ENCODE measurements at regions not wholly inside any gene's neighbourhood (a gene's known extent, or its start where the extent isn't known, plus 50 kb on each side); places are given as distances from the start of the nearest gene placed in this dataset.

- no peaks in the 10 kb centered on the region for H3K4me1 Mint-ChIP-seq
- ChIA-PET CTCF (ENCODE audit: partially characterized antibody) (no interaction called here), POLR2A (ENCODE audit: partially characterized antibody) (no interaction called here)
- H3K4me3 ChIP-seq (ENCODE audit: low read length in 2 of 2) = no peak overlapping the region
- intact Hi-C loops (cut with micrococcal nuclease) = no loop called here
- H3K27me3 Mint-ChIP-seq = peaks cover 3 to 9% of the 10 kb centered on the region in 2 donors
- no peak overlapping the region for H3K27ac Mint-ChIP-seq
- no peaks in the 10 kb centered on the region for H3K9me3 ChIP-seq (ENCODE audit: control insufficient read depth in 1 of 2, low read length in 2 of 2)
- no peaks in the 10 kb centered on the region for H3K36me3 Mint-ChIP-seq
- no peaks in the 10 kb centered on the region for H3K36me3 ChIP-seq (ENCODE audit: insufficient read depth, low read length)
- H3K4me3 Mint-ChIP-seq = no peak overlapping the region
- DNase-seq = no peak
- H3K4me1 ChIP-seq (ENCODE audit: insufficient read depth, low read length) = no peaks in the 10 kb centered on the region
- H3K27ac ChIP-seq (ENCODE audit: low read depth, low read length) = no peak overlapping the region
- peaks cover 0 to 2% (median 0%) of the 10 kb centered on the region in 8 donors for H3K9me3 Mint-ChIP-seq
- H3K27me3 ChIP-seq (ENCODE audit: insufficient read depth, low read length) = no peaks in the 10 kb centered on the region
Observed at GRCh38 chr10:89153971-89154370, 53.1 kb downstream of the CH25H start.

GRCh38 chr10:89153116-89153515 lies 54.0 kb downstream of the CH25H start:
- Histone ChIP-seq H3K4me3 (ENCODE audit: low read length in 2 of 2) (no peak overlapping the region), H3K36me3 (ENCODE audit: insufficient read depth, low read length) (no peaks in the 10 kb centered on the region), H3K4me1 (ENCODE audit: insufficient read depth, low read length) (no peaks in the 10 kb centered on the region), H3K27ac (ENCODE audit: low read depth, low read length) (no peak overlapping the region), H3K27me3 (ENCODE audit: insufficient read depth, low read length) (no peaks in the 10 kb centered on the region), H3K9me3 (ENCODE audit: control insufficient read depth in 1 of 2, low read length in 2 of 2) (no peaks in the 10 kb centered on the region)
- Mint-ChIP-seq H3K9me3 (peaks cover 0 to 2% (median 0%) of the 10 kb centered on the region in 8 donors), H3K27me3 (peaks cover 3 to 12% of the 10 kb centered on the region in 2 donors), H3K4me1 (no peaks in the 10 kb centered on the region), H3K4me3 (no peak overlapping the region), H3K36me3 (no peaks in the 10 kb centered on the region), H3K27ac (no peak overlapping the region)
- no peak for DNase-seq
- CTCF ChIA-PET (ENCODE audit: partially characterized antibody) = no interaction called here
- POLR2A ChIA-PET (ENCODE audit: partially characterized antibody) = no interaction called here
- intact Hi-C loops (cut with micrococcal nuclease) = no loop called here

GRCh38 chr10:89151857-89152256 lies 55.3 kb downstream of the CH25H start:
- CTCF ChIA-PET (ENCODE audit: partially characterized antibody) = no interaction called here
- H3K9me3 Mint-ChIP-seq = peaks cover 0 to 2% (median 0%) of the 10 kb centered on the region in 8 donors
- H3K27me3 ChIP-seq (ENCODE audit: insufficient read depth, low read length) = no peaks in the 10 kb centered on the region
- H3K27me3 Mint-ChIP-seq = peaks cover 3 to 10% of the 10 kb centered on the region in 2 donors
- POLR2A ChIA-PET (ENCODE audit: partially characterized antibody) = no interaction called here
- no peak overlapping the region for H3K4me3 Mint-ChIP-seq
- intact Hi-C loops (cut with micrococcal nuclease) = no loop called here
- no peaks in the 10 kb centered on the region for H3K36me3 Mint-ChIP-seq
- no peak overlapping the region for H3K4me3 ChIP-seq (ENCODE audit: low read length in 2 of 2)
- no peak for DNase-seq
- H3K27ac Mint-ChIP-seq = no peak overlapping the region
- H3K4me1 ChIP-seq (ENCODE audit: insufficient read depth, low read length) = no peaks in the 10 kb centered on the region
- H3K4me1 Mint-ChIP-seq = no peaks in the 10 kb centered on the region
- no peaks in the 10 kb centered on the region for H3K9me3 ChIP-seq (ENCODE audit: control insufficient read depth in 1 of 2, low read length in 2 of 2)
- no peaks in the 10 kb centered on the region for H3K36me3 ChIP-seq (ENCODE audit: insufficient read depth, low read length)
- no peak overlapping the region for H3K27ac ChIP-seq (ENCODE audit: low read depth, low read length)

- peaks cover 4 to 7% (median 5%) of the 10 kb centered on the region in 4 donors for H3K4me1 Mint-ChIP-seq
- no peak for DNase-seq
- peaks cover 0 to 6% (median 0%) of the 10 kb centered on the region in 8 donors for H3K9me3 Mint-ChIP-seq
- H3K4me3 ChIP-seq (ENCODE audit: low read length in 2 of 2) = no peak overlapping the region
- no peaks in the 10 kb centered on the region for H3K4me1 ChIP-seq (ENCODE audit: insufficient read depth, low read length)
- no peaks in the 10 kb centered on the region for H3K27me3 ChIP-seq (ENCODE audit: insufficient read depth, low read length)
- H3K36me3 Mint-ChIP-seq = no peaks in the 10 kb centered on the region
- no peaks in the 10 kb centered on the region for H3K36me3 ChIP-seq (ENCODE audit: insufficient read depth, low read length)
- no peaks in the 10 kb centered on the region for H3K9me3 ChIP-seq (ENCODE audit: control insufficient read depth in 1 of 2, low read length in 2 of 2)
- intact Hi-C loops (cut with micrococcal nuclease) = no loop called here
- no peak overlapping the region for H3K4me3 Mint-ChIP-seq
- no peak overlapping the region for H3K27ac ChIP-seq (ENCODE audit: low read depth, low read length)
- H3K27me3 Mint-ChIP-seq = peaks cover 1 to 4% of the 10 kb centered on the region in 2 donors
- ChIA-PET POLR2A (ENCODE audit: partially characterized antibody) (no interaction called here), CTCF (ENCODE audit: partially characterized antibody) (no interaction called here)
- no peak overlapping the region for H3K27ac Mint-ChIP-seq
Observed at GRCh38 chr10:89148061-89148460, 59.1 kb downstream of the CH25H start.

- H3K27me3 Mint-ChIP-seq = peaks cover 1 to 4% of the 10 kb centered on the region in 2 donors
- POLR2A ChIA-PET (ENCODE audit: partially characterized antibody) = no interaction called here
- no peaks in the 10 kb centered on the region for H3K27me3 ChIP-seq (ENCODE audit: insufficient read depth, low read length)
Observed at GRCh38 chr10:89147256-89147655, 59.9 kb downstream of the CH25H start.

GRCh38 chr10:89144836-89145235 lies 62.3 kb downstream of the CH25H start:
- H3K27me3 Mint-ChIP-seq = peaks cover 1 to 2% of the 10 kb centered on the region in 2 donors
- Histone ChIP-seq H3K27ac (ENCODE audit: low read depth, low read length) (no peak overlapping the region), H3K4me3 (ENCODE audit: low read length in 2 of 2) (no peak overlapping the region), H3K36me3 (ENCODE audit: insufficient read depth, low read length) (no peaks in the 10 kb centered on the region), H3K4me1 (ENCODE audit: insufficient read depth, low read length) (no peaks in the 10 kb centered on the region), H3K9me3 (ENCODE audit: control insufficient read depth in 1 of 2, low read length in 2 of 2) (no peaks in the 10 kb centered on the region), H3K27me3 (ENCODE audit: insufficient read depth, low read length) (no peaks in the 10 kb centered on the region)
- intact Hi-C loops (cut with micrococcal nuclease) = no loop called here
- DNase-seq = no peak
- no peak overlapping the region for H3K27ac Mint-ChIP-seq
- CTCF ChIA-PET (ENCODE audit: partially characterized antibody) = interaction anchor here (1.1 kb wide), 1 partner anchor 16 kb away, joined by 3 read pairs; no protein-coding TSS in a partner anchor
- H3K36me3 Mint-ChIP-seq = no peaks in the 10 kb centered on the region
- peaks cover 0 to 6% (median 0%) of the 10 kb centered on the region in 8 donors for H3K9me3 Mint-ChIP-seq
- H3K4me1 Mint-ChIP-seq = peaks cover 6 to 13% (median 8%) of the 10 kb centered on the region in 4 donors
- POLR2A ChIA-PET (ENCODE audit: partially characterized antibody) = no interaction called here
- no peak overlapping the region for H3K4me3 Mint-ChIP-seq

More at GRCh38 chr10:89147256-89147655, 59.9 kb downstream of the CH25H start:
- intact Hi-C loops (cut with micrococcal nuclease) = no loop called here
- Histone ChIP-seq H3K27ac (ENCODE audit: low read depth, low read length) (no peak overlapping the region), H3K36me3 (ENCODE audit: insufficient read depth, low read length) (no peaks in the 10 kb centered on the region), H3K9me3 (ENCODE audit: control insufficient read depth in 1 of 2, low read length in 2 of 2) (no peaks in the 10 kb centered on the region), H3K4me3 (ENCODE audit: low read length in 2 of 2) (no peak overlapping the region), H3K4me1 (ENCODE audit: insufficient read depth, low read length) (no peaks in the 10 kb centered on the region)
- no peak overlapping the region for H3K4me3 Mint-ChIP-seq
- CTCF ChIA-PET (ENCODE audit: partially characterized antibody) = no interaction called here
- no peaks in the 10 kb centered on the region for H3K36me3 Mint-ChIP-seq
- no peak overlapping the region for H3K27ac Mint-ChIP-seq
- H3K4me1 Mint-ChIP-seq = peaks cover 6 to 11% (median 8%) of the 10 kb centered on the region in 4 donors
- H3K9me3 Mint-ChIP-seq = peaks cover 0 to 6% (median 0%) of the 10 kb centered on the region in 8 donors
- DNase-seq = no peak

- Mint-ChIP-seq H3K4me3 (no peak overlapping the region), H3K27ac (no peak overlapping the region), H3K36me3 (no peaks in the 10 kb centered on the region), H3K27me3 (peaks cover 0 to 1% of the 10 kb centered on the region in 2 donors), H3K4me1 (peaks cover 6 to 13% (median 8%) of the 10 kb centered on the region in 4 donors), H3K9me3 (peaks cover 0 to 6% (median 0%) of the 10 kb centered on the region in 8 donors)
- no peak for DNase-seq
- ChIA-PET POLR2A (ENCODE audit: partially characterized antibody) (interaction anchor here (0.6 kb wide), 1 partner anchor 237 kb away, joined by 3 read pairs; no protein-coding TSS in a partner anchor), CTCF (ENCODE audit: partially characterized antibody) (interaction anchor here (0.8 kb wide), 1 partner anchor 208 kb away, joined by 3 read pairs; no protein-coding TSS in a partner anchor)
- intact Hi-C loops (cut with micrococcal nuclease) = no loop called here
- Histone ChIP-seq H3K36me3 (ENCODE audit: insufficient read depth, low read length) (no peaks in the 10 kb centered on the region), H3K4me3 (ENCODE audit: low read length in 2 of 2) (no peak overlapping the region), H3K4me1 (ENCODE audit: insufficient read depth, low read length) (no peaks in the 10 kb centered on the region), H3K9me3 (ENCODE audit: control insufficient read depth in 1 of 2, low read length in 2 of 2) (no peaks in the 10 kb centered on the region), H3K27ac (ENCODE audit: low read depth, low read length) (no peak overlapping the region), H3K27me3 (ENCODE audit: insufficient read depth, low read length) (no peaks in the 10 kb centered on the region)
Observed at GRCh38 chr10:89142590-89142989, 64.5 kb downstream of the CH25H start.
